ENCODE measurements at regions not wholly inside any gene's neighbourhood (a gene's known extent, or its start where the extent isn't known, plus 50 kb on each side); places are given as distances from the start of the nearest gene placed in this dataset.
A peak's percentile ranks its signal among the peaks of the same experiment; 100 is the strongest.

GRCh38 chr4:164439037-164439436 lies 314.9 kb upstream of the SMIM31 start:
- no peak for TF ChIP-seq CTCF (conservative IDR thresholded peaks at IDR 0.05; ENCODE audit: low read depth, low read length)
- DNase-seq (ENCODE audit: low read depth): no peak
- no peak overlapping the region for H3K4me3 ChIP-seq (ENCODE audit: low read depth, low read length)

DNA sequence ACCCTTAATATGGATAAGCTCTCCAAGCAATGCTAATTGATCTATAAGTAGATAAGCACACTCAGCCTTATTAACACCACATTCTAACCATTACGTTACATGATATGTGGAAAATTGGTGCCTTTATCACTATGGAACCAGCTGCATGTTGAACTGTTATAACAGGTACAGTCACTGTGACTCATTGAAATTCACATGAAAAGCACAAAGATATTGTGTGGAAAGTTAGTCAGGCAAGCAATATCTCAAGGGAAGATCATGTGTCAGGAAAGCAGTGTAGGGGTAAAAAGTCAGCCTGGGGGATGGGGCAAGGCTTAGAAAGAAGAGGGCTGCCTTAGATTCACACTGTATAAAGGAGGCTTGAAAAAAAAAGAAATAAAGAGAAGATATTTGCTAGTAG lies 313.7 kb upstream of the SMIM31 start:
- TF ChIP-seq CTCF (conservative IDR thresholded peaks at IDR 0.05; ENCODE audit: low read depth, low read length): no peak
- peak; percentile 26 for DNase-seq (ENCODE audit: low read depth)
- H3K4me3 ChIP-seq (ENCODE audit: low read depth, low read length): no peak overlapping the region

DNA sequence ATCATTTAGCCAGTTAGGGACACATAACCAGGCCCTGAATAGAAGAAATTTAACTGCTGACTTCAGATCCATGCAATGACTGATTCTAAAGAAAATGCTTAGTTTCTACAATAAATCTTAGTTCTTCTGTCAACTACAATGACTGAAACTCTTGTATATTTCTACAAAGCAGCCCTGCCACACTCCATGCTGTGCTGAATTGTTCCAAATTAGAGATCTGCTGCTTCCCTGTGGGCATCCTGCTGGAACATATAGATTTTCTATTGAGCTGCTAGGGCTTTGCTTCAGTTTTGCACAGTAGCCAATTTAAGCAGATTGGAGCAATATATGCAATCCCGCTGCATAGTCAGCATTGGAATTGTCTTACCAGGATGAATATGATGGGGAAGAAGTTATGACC lies 312.8 kb upstream of the SMIM31 start:
- no peak overlapping the region for H3K4me3 ChIP-seq (ENCODE audit: low read depth, low read length)
- no peak for DNase-seq (ENCODE audit: low read depth)
- TF ChIP-seq CTCF (conservative IDR thresholded peaks at IDR 0.05; ENCODE audit: low read depth, low read length): no peak

DNA sequence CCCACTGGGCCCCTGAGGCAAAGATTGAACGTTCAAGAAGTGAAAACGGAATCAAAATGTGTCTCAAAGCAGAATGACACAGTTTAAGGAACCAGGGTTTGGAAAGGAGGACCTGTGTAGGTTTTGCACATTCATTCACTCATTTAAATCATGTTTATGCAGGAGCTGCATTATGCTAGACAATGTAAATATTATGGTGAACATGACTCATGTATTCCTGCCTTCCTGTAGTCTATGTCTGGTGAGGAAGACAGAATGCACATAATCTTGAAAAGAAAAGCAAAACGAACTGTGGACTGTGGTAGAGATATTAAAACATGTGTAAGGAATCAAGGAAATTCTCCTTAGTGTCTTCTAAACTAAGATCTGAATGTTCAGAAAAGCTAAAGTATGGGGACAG lies 311.8 kb upstream of the SMIM31 start:
- DNase-seq (ENCODE audit: low read depth): no peak
- no peak for TF ChIP-seq CTCF (conservative IDR thresholded peaks at IDR 0.05; ENCODE audit: low read depth, low read length)
- no peak overlapping the region for H3K4me3 ChIP-seq (ENCODE audit: low read depth, low read length)

DNA sequence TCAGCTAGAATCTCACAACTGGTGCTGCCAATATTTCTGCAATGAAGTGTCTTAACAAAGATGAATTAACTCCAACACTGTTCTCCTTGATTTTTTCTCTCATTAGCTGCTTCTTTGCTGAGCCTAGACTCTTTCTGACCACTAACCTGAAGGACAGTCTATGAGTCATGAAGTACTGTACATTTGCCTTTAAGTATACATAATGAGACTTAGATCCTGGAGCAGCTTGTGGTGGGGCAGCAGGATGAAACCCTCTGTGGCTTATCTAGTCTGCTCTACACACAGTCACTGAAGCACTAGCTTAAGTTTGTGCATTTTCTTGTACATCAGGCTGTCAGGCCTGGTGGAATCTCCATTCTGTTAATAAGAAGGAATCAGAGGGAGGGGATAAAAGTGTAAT lies 307.4 kb upstream of the SMIM31 start:
- no peak for TF ChIP-seq CTCF (conservative IDR thresholded peaks at IDR 0.05; ENCODE audit: low read depth, low read length)
- H3K4me3 ChIP-seq (ENCODE audit: low read depth, low read length): no peak overlapping the region
- peak; percentile 23 for DNase-seq (ENCODE audit: low read depth)

GRCh38 chr4:164461901-164462300 lies 292.0 kb upstream of the SMIM31 start:
- no peak for DNase-seq (ENCODE audit: low read depth)
- no peak for TF ChIP-seq CTCF (conservative IDR thresholded peaks at IDR 0.05; ENCODE audit: low read depth, low read length)
- no peak overlapping the region for H3K4me3 ChIP-seq (ENCODE audit: low read depth, low read length)

DNA sequence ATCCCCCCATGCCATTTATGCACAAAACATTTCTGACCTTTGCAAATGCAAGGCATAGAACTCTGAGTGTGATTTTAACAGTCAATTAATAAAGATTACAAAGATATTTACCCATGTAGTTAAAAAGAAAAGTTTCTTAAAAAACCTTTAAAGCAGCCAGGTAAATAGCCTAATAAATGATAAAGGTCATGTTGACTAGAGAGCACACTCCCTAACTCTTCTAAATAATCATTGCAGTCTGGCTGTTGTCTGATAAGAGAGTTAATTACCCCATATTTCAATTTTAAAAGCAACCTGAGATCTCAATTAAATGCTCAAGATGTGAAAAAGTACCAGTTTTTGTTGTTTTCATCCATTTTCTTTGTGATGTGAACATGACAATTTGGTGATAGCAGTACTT lies 291.5 kb upstream of the SMIM31 start:
- DNase-seq (ENCODE audit: low read depth): no peak
- no peak for TF ChIP-seq CTCF (conservative IDR thresholded peaks at IDR 0.05; ENCODE audit: low read depth, low read length)
- no peak overlapping the region for H3K4me3 ChIP-seq (ENCODE audit: low read depth, low read length)
